A549 (cell line): ENCODE measurements at regions not wholly inside any gene's neighbourhood (a gene's known extent, or its start where the extent isn't known, plus 50 kb on each side); places are given as distances from the start of the nearest gene placed in this dataset.

Source experiments
- ATAC-seq, 2 experiments: fragments of 200-7000 bp in 1 of 2; fragments of >200 bp in 1 of 2; cut with Nextera tagmentation in 1 of 2; cut with Tn5 transposase in 1 of 2; 3 replicates each; pipeline versions ENCODE4 v1.8.0 to v1.9.1; 2018 to 2020; ENCODE audit warnings: mild to moderate bottlenecking in 1 of 2, moderate library complexity in 1 of 2
- CTCF ChIA-PET: fragments of 300-600 bp; sonication (Branson Sonifier 250); formaldehyde crosslinking; extraction: SDS; loops from one replicate; lab custom pipeline; 2021; ENCODE audit warnings: antibody characterized with exemption, inconsistent platforms; lab: Yijun Ruan, JAX
- POLR2A ChIA-PET: fragments of 350-600 bp; formaldehyde crosslinking; extraction: SDS; loops from one replicate; lab custom pipeline; 2021; ENCODE audit warnings: antibody characterized with exemption, inconsistent platforms; lab: Yijun Ruan, JAX
- DNase-seq, 2 experiments: peaks; one replicate each; pipeline versions ENCODE4 v3.0.0 to v3.0.0-alpha.2; 2011 to 2016; ENCODE audit warnings: low read depth in 1 of 2, low spot score in 1 of 2
- FAIRE-seq: peaks from 2 replicates; lab custom pipeline; 2011; peaks lifted over from hg19 to GRCh38; lab: Jason Lieb, UNC
- H3K27ac ChIP-seq, 2 experiments: fragments of >200 bp; sonication (Bioruptor Twin); formaldehyde crosslinking; 3 replicates each; pipeline ENCODE4 v1.5.1; 2016 to 2017
- H3K4me1 ChIP-seq: fragments of >200 bp; sonication (Bioruptor Twin); formaldehyde crosslinking; 3 replicates; pipeline ENCODE4 v1.6.1; 2016
- H3K4me2 ChIP-seq: fragments of >200 bp; sonication (Bioruptor Twin); formaldehyde crosslinking; 3 replicates; pipeline ENCODE4 v1.6.1; 2016
- H3K4me3 ChIP-seq: fragments of >200 bp; sonication (Bioruptor Twin); formaldehyde crosslinking; 3 replicates; pipeline ENCODE4 v1.5.1; 2016
- H3K9me3 ChIP-seq: fragments of >200 bp; sonication (Bioruptor Twin); formaldehyde crosslinking; 3 replicates; pipeline ENCODE4 v1.6.1; 2016
- CHD2 ChIP-seq: fragments of 150-350 bp; IDR thresholded peaks from 2 replicates; pipeline ENCODE4 v1.6.1; 2014; ENCODE audit warnings: low read length; ENCODE audit not compliant: partially characterized antibody
- CHD4 ChIP-seq: fragments of 200-600 bp; sonication (generic); IDR thresholded peaks from 2 replicates; pipeline ENCODE4 v1.6.1; 2016; ENCODE audit warnings: antibody characterized with exemption, mild to moderate bottlenecking, borderline replicate concordance
- CTCF ChIP-seq: fragments of >200 bp; sonication (Bioruptor Twin); formaldehyde crosslinking; IDR thresholded peaks from 3 replicates; pipeline ENCODE4 v1.5.1; 2016
- E2F6 ChIP-seq: IDR thresholded peaks from 2 replicates; pipeline ENCODE4 v1.6.1; 2012; ENCODE audit warnings: low read depth, borderline replicate concordance
- EHMT2 ChIP-seq: fragments of 200-600 bp; sonication (generic); IDR thresholded peaks from 2 replicates; pipeline ENCODE4 v1.6.1; 2016; ENCODE audit warnings: antibody characterized with exemption, low read depth, mild to moderate bottlenecking, moderate library complexity
- ESRRA ChIP-seq: fragments of 150-350 bp; IDR thresholded peaks from 2 replicates; pipeline ENCODE4 v1.6.1; 2014; ENCODE audit warnings: mild to moderate bottlenecking, low read length, borderline replicate concordance
- HDAC2 ChIP-seq: fragments of 200-600 bp; sonication (generic); IDR thresholded peaks from 2 replicates; pipeline ENCODE4 v1.6.1; 2016
- HMGXB4 ChIP-seq: fragments of 250-450 bp; sonication (Bioruptor Pico); IDR thresholded peaks from 2 replicates; pipeline ENCODE4 v1.5.0; 2021; ENCODE audit warnings: mild to moderate bottlenecking, moderate library complexity, borderline replicate concordance
- HOXA7 ChIP-seq: fragments of 250-450 bp; sonication (Bioruptor Pico); IDR thresholded peaks from 2 replicates; pipeline ENCODE4 v1.5.0; 2020; ENCODE audit warnings: mild to moderate bottlenecking, moderate library complexity
- HOXB13 ChIP-seq: fragments of 250-450 bp; sonication (Bioruptor Pico); IDR thresholded peaks from 2 replicates; pipeline ENCODE4 v1.5.0; 2020; ENCODE audit warnings: low read depth, mild to moderate bottlenecking, moderate library complexity
- KDM1A ChIP-seq: fragments of 200-600 bp; sonication (generic); IDR thresholded peaks from 2 replicates; pipeline ENCODE4 v1.6.1; 2016; ENCODE audit warnings: low read depth, mild to moderate bottlenecking
- KDM5A ChIP-seq: fragments of 200-600 bp; sonication (generic); IDR thresholded peaks from 2 replicates; pipeline ENCODE4 v1.6.1; 2016; ENCODE audit warnings: antibody characterized with exemption, mild to moderate bottlenecking
- PBX3 ChIP-seq: IDR thresholded peaks from 2 replicates; pipeline ENCODE4 v1.6.1; 2012
- PHF8 ChIP-seq: fragments of 200-600 bp; sonication (generic); IDR thresholded peaks from 2 replicates; pipeline ENCODE4 v1.6.1; 2016; ENCODE audit warnings: low read depth, mild to moderate bottlenecking, antibody characterized with exemption, moderate library complexity, borderline replicate concordance
- POLR2AphosphoS2 ChIP-seq: conservative IDR thresholded peaks from 2 replicates; pipeline ENCODE4 v1.6.1; 2012; ENCODE audit warnings: low read length, improper control_type of control experiment, inconsistent platforms
- RFX5 ChIP-seq: fragments of 450-650 bp; IDR thresholded peaks from 2 replicates; pipeline ENCODE4 v1.7.1; 2014; ENCODE audit warnings: antibody characterized with exemption, mild to moderate bottlenecking, moderate library complexity
- TP53 ChIP-seq: fragments of 250-450 bp; sonication (Bioruptor Pico); IDR thresholded peaks from 2 replicates; pipeline ENCODE4 v1.5.0; 2021; ENCODE audit warnings: mild to moderate bottlenecking, moderate library complexity
- ZC3H11A ChIP-seq: fragments of 450-650 bp; IDR thresholded peaks from 2 replicates; pipeline ENCODE4 v1.6.1; 2014; ENCODE audit warnings: antibody characterized with exemption, mild to moderate bottlenecking
- ZFP36 ChIP-seq: fragments of 450-650 bp; IDR thresholded peaks from 2 replicates; pipeline ENCODE4 v1.6.1; 2014; ENCODE audit warnings: borderline replicate concordance; ENCODE audit not compliant: partially characterized antibody
- WGBS: methylation state at CpG from one replicate; pipeline ENCODE4 v1.1.6; 2017; ENCODE audit errors: missing lambda C conversion rate; 5-methylcytosine and 5-hydroxymethylcytosine counted together

GRCh38 chr2:33707312-33707711 is 108.2 kb upstream of the FAM98A start:
- Histone ChIP-seq H3K4me2 (no peak overlapping the region), H3K4me3 (no peak overlapping the region), H3K9me3 (no peaks in the 10 kb centered on the region), H3K4me1 (no peaks in the 10 kb centered on the region), H3K27ac (no peak overlapping the region)
- no peak for FAIRE-seq
- 12% methylated on average over 2 of the region's 2 CpGs for WGBS
- TF ChIP-seq PBX3 (no peak), ESRRA (no peak), PHF8 (no peak), EHMT2 (no peak), CTCF (no peak), HMGXB4 (CRISPR knock-in tag) (no peak), HOXA7 (CRISPR knock-in tag) (no peak), HDAC2 (no peak), KDM1A (no peak), KDM5A (no peak)
- ChIA-PET CTCF (no interaction called here), POLR2A (no interaction called here)
- no peak for ATAC-seq
- DNase-seq = no peak

- DNase-seq = no peak
- 55% methylated on average over 8 of the region's 8 CpGs for WGBS
- no peaks in the 10 kb centered on the region for H3K9me3 ChIP-seq
- TF ChIP-seq ZFP36 (no peak), RFX5 (no peak), HDAC2 (no peak), PBX3 (no peak), CHD2 (no peak), POLR2AphosphoS2 (no peak), TP53 (CRISPR knock-in tag) (no peak), HOXB13 (CRISPR knock-in tag) (no peak), ZC3H11A (no peak), EHMT2 (no peak), CTCF (no peak), CHD4 (no peak), E2F6 (no peak)
- no peak overlapping the region for H3K4me3 ChIP-seq
- H3K4me1 ChIP-seq = no peaks in the 10 kb centered on the region
- no peak overlapping the region for H3K4me2 ChIP-seq
- ATAC-seq = no peak
- H3K27ac ChIP-seq = no peak overlapping the region
- POLR2A ChIA-PET = no interaction called here
- no peak for FAIRE-seq
- CTCF ChIA-PET = no interaction called here
Measured at GRCh38 chr2:33706410-33706809, 107.3 kb upstream of the FAM98A start.
